B cell (primary cell): ENCODE measurements at regions not wholly inside any gene's neighbourhood (a gene's known extent, or its start where the extent isn't known, plus 50 kb on each side); places are given as distances from the start of the nearest gene placed in this dataset.

Experiments
- ATAC-seq: fragments of 200-7000 bp; cut with Tn5 transposase; one replicate; pipeline ENCODE4 v1.10.0; 2021; ENCODE audit warnings: low read depth, mild to moderate bottlenecking, moderate number of reproducible peaks, moderate library complexity
- CTCF ChIA-PET: fragments of 350-600 bp; sonication (Branson Sonifier 250); formaldehyde crosslinking; loops from one replicate; lab custom pipeline; 2021; ENCODE audit warnings: antibody characterized with exemption, inconsistent platforms; lab: Charles Lee
- POLR2A ChIA-PET: fragments of 350-600 bp; sonication (Branson Sonifier 250); formaldehyde crosslinking; loops from one replicate; lab custom pipeline; 2021; ENCODE audit warnings: antibody characterized with exemption; lab: Charles Lee
- DNase-seq: peaks from one replicate; pipeline ENCODE4 v3.0.0; 2013
- H2AFZ ChIP-seq: 2 replicates; pipeline ENCODE4 v1.6.1; 2012; ENCODE audit warnings: mild to moderate bottlenecking, low read depth, low read length; ENCODE audit not compliant: insufficient read depth, poor library complexity, severe bottlenecking
- H3K27ac ChIP-seq, 2 donors: 1 replicate in 1 of 2; 2 replicates in 1 of 2; pipeline ENCODE4 v1.5.1; 2012 to 2013; ENCODE audit warnings: low read length in 2 of 2, mild to moderate bottlenecking in 2 of 2, moderate library complexity in 1 of 2
- H3K27me3 ChIP-seq, 4 experiments: fragments of 200-600 bp in 1 of 4; sonication (generic) in 1 of 4; replicated peaks in 1 of 4; 1 replicate in 2 of 4; 2 replicates in 2 of 4; pipeline versions ENCODE4 v1.6.1 to v1.7.0; 2013 to 2016; ENCODE audit warnings: low read length in 3 of 4, mild to moderate bottlenecking in 2 of 4, mixed read lengths in 1 of 4, moderate library complexity in 1 of 4; ENCODE audit not compliant: insufficient read depth in 4 of 4, control insufficient read depth in 3 of 4; ENCODE audit errors: control extremely low read depth in 1 of 4
- H3K36me3 ChIP-seq, 2 experiments: replicated peaks in 1 of 2; 1 replicate in 1 of 2; 2 replicates in 1 of 2; pipeline versions ENCODE4 v1.6.1 to v1.7.1; 2013; ENCODE audit warnings: low read length in 1 of 2; ENCODE audit not compliant: insufficient read depth in 2 of 2, control insufficient read depth in 1 of 2; ENCODE audit errors: control extremely low read depth in 1 of 2, extremely low read depth in 1 of 2
- H3K4me1 ChIP-seq, 2 donors: fragments of 200-600 bp in 1 of 2; sonication (generic) in 1 of 2; 1 replicate in 1 of 2; 2 replicates in 1 of 2; pipeline versions ENCODE4 v1.5.1 to v1.6.1; 2013 to 2017; ENCODE audit warnings: low read length in 2 of 2; ENCODE audit not compliant: control insufficient read depth in 2 of 2, insufficient read depth in 2 of 2
- H3K4me2 ChIP-seq: replicated peaks from 2 replicates; pipeline ENCODE3; 2012; ENCODE audit warnings: mild to moderate bottlenecking, low read depth, low read length; ENCODE audit not compliant: poor library complexity, severe bottlenecking
- H3K4me3 ChIP-seq, 5 experiments: fragments of 200-600 bp in 1 of 5; sonication (generic) in 1 of 5; 1 replicate in 3 of 5; 2 replicates in 2 of 5; pipeline versions ENCODE4 v1.5.1 to v1.7.0; 2011 to 2016; ENCODE audit warnings: low read length in 4 of 5, mild to moderate bottlenecking in 4 of 5, low read depth in 2 of 5, control low read depth in 1 of 5, moderate library complexity in 1 of 5; ENCODE audit not compliant: insufficient read depth in 1 of 5; ENCODE audit errors: control extremely low read depth in 1 of 5, extremely low read depth in 1 of 5
- H3K79me2 ChIP-seq: fragments of 200-600 bp; sonication (generic); one replicate; pipeline ENCODE4 v1.6.0; 2016; ENCODE audit warnings: low read length; ENCODE audit not compliant: control insufficient read depth, insufficient read depth
- H3K9ac ChIP-seq: fragments of 200-600 bp; sonication (generic); 2 replicates; pipeline ENCODE4 v1.6.1; 2017; ENCODE audit warnings: mild to moderate bottlenecking, low read length, moderate library complexity
- H3K9me3 ChIP-seq, 3 donors: one replicate each; pipeline versions ENCODE4 v1.6.1 to v1.7.1; 2013; ENCODE audit warnings: low read length in 2 of 3; ENCODE audit not compliant: control insufficient read depth in 2 of 3, insufficient read depth in 1 of 3; ENCODE audit errors: control extremely low read depth in 1 of 3
- H4K20me1 ChIP-seq: 2 replicates; pipeline ENCODE4 v1.6.0; 2012; ENCODE audit warnings: mild to moderate bottlenecking, low read length; ENCODE audit not compliant: insufficient read depth, control insufficient read depth, poor library complexity, severe bottlenecking
- H3K27ac Mint-ChIP-seq: one replicate; pipeline ENCODE4 v1.8.0; 2021; ENCODE audit warnings: mixed read lengths
- H3K27me3 Mint-ChIP-seq: one replicate; pipeline ENCODE4 v1.8.0; 2021; ENCODE audit warnings: mixed read lengths
- H3K4me1 Mint-ChIP-seq: one replicate; pipeline ENCODE4 v1.8.0; 2021; ENCODE audit warnings: mixed read lengths
- H3K4me3 Mint-ChIP-seq: one replicate; pipeline ENCODE4 v1.8.0; 2021; ENCODE audit warnings: mixed read lengths
- H3K9me3 Mint-ChIP-seq: one replicate; pipeline ENCODE4 v1.8.0; 2022; ENCODE audit warnings: mixed read lengths; ENCODE audit not compliant: insufficient read depth
- CTCF ChIP-seq: fragments of 200-600 bp; IDR thresholded peaks from one replicate; pipeline ENCODE4 v1.8.0; 2022; ENCODE audit warnings: antibody characterized with exemption, mild to moderate bottlenecking
- EZH2 ChIP-seq: IDR thresholded peaks from 2 replicates; pipeline ENCODE4 v1.6.1; 2012; ENCODE audit warnings: borderline replicate concordance, low read depth, mild to moderate bottlenecking, moderate library complexity, low read length; ENCODE audit not compliant: insufficient read depth, poor library complexity, severe bottlenecking
- WGBS: methylation state at CpG from one replicate; pipeline ENCODE4 v1.1.5; 2013; ENCODE audit warnings: missing lambda C conversion rate; ENCODE audit not compliant: insufficient coverage; 5-methylcytosine and 5-hydroxymethylcytosine counted together
- intact Hi-C: fragments of 100-400 bp; cut with micrococcal nuclease; formaldehyde crosslinking; loops from one replicate; pipeline ENCODE4 v1.10.0; 2022

GRCh38 chr9:130785053-130785452 lies 50.0 kb upstream of the ABL1 start:
- H3K27ac Mint-ChIP-seq = no peak overlapping the region
- CTCF ChIA-PET = interaction anchor here (1.0 kb wide), 1 partner anchor 12 kb away, joined by 3 read pairs; no protein-coding TSS in a partner anchor
- no peak overlapping the region for H3K4me3 Mint-ChIP-seq
- H3K9ac ChIP-seq = no peak overlapping the region
- H3K9me3 Mint-ChIP-seq = peaks cover 6% of the 10 kb centered on the region
- peaks cover 43% of the 10 kb centered on the region for H4K20me1 ChIP-seq
- H3K4me2 ChIP-seq = no peak overlapping the region
- no peak overlapping the region for H3K27ac ChIP-seq
- DNase-seq = no peak
- H3K27me3 Mint-ChIP-seq = no peaks in the 10 kb centered on the region
- H3K79me2 ChIP-seq = peaks cover 67% of the 10 kb centered on the region
- POLR2A ChIA-PET = no interaction called here
- no peak overlapping the region for H3K4me3 ChIP-seq
- ATAC-seq = no peak
- no peak overlapping the region for H2AFZ ChIP-seq
- TF ChIP-seq EZH2 (no peak), CTCF (no peak)
- intact Hi-C loops = no loop called here
- H3K36me3 ChIP-seq = peaks cover 0 to 3% of the 10 kb centered on the region in 2 experiments
- no peaks in the 10 kb centered on the region for H3K4me1 ChIP-seq
- peaks cover 2% of the 10 kb centered on the region for H3K4me1 Mint-ChIP-seq
- 85% methylated on average over 4 of the region's 8 CpGs for whole genome bisulfite sequencing
- peaks cover 0 to 13% (median 6%) of the 10 kb centered on the region in 3 donors for H3K9me3 ChIP-seq
- H3K27me3 ChIP-seq = no peaks in the 10 kb centered on the region
